Activated naive CD4-positive, alpha-beta T cell treated with anti-CD3 and anti-CD28 coated beads, Interleukin-2, amount 50 U/mL, for 24 hours (primary cell): ENCODE measurements at regions not wholly inside any gene's neighbourhood (a gene's known extent, or its start where the extent isn't known, plus 50 kb on each side); places are given as distances from the start of the nearest gene placed in this dataset.
"Not testable (repeated sequence)": the region's sequence is repeated elsewhere in the genome, so short reads cannot be mapped to it uniquely, and the experiment has no call there.

Source experiments
- H3K27ac Mint-ChIP-seq: one replicate; pipeline ENCODE4 v1.8.0; 2021; ENCODE audit warnings: mild to moderate bottlenecking, mixed read lengths
- H3K27me3 Mint-ChIP-seq: one replicate; pipeline ENCODE4 v1.8.0; 2021; ENCODE audit warnings: mixed read lengths
- H3K36me3 Mint-ChIP-seq: one replicate; pipeline ENCODE4 v1.8.0; 2021; ENCODE audit warnings: mixed read lengths
- H3K4me1 Mint-ChIP-seq: one replicate; pipeline ENCODE4 v1.8.0; 2021; ENCODE audit warnings: mixed read lengths
- H3K4me3 Mint-ChIP-seq: one replicate; pipeline ENCODE4 v1.8.0; 2021; ENCODE audit warnings: mild to moderate bottlenecking, mixed read lengths
- H3K9me3 Mint-ChIP-seq: one replicate; pipeline ENCODE4 v1.8.0; 2021; ENCODE audit warnings: mixed read lengths

GRCh38 chr4:111031001-111031579 lies 408.2 kb upstream of the PITX2 start:
- no peaks in the 10 kb centered on the region for H3K27me3 Mint-ChIP-seq
- no peak overlapping the region for H3K27ac Mint-ChIP-seq
- no peak overlapping the region for H3K4me3 Mint-ChIP-seq
- no peaks in the 10 kb centered on the region for H3K36me3 Mint-ChIP-seq
- H3K4me1 Mint-ChIP-seq = no peaks in the 10 kb centered on the region
- H3K9me3 Mint-ChIP-seq = peaks cover 10% of the 10 kb centered on the region

- H3K4me1 Mint-ChIP-seq = no peaks in the 10 kb centered on the region
- peaks cover 10% of the 10 kb centered on the region for H3K9me3 Mint-ChIP-seq
Observed at GRCh38 chr4:111031596-111031995, 408.7 kb upstream of the PITX2 start.

GRCh38 chr4:111037591-111038360 lies 414.9 kb upstream of the PITX2 start:
- Mint-ChIP-seq H3K36me3 (no peaks in the 10 kb centered on the region), H3K27ac (no peak overlapping the region), H3K27me3 (no peaks in the 10 kb centered on the region), H3K9me3 (no peaks in the 10 kb centered on the region), H3K4me1 (no peaks in the 10 kb centered on the region), H3K4me3 (no peak overlapping the region)

More at GRCh38 chr4:111031596-111031995, 408.7 kb upstream of the PITX2 start:
- no peaks in the 10 kb centered on the region for H3K36me3 Mint-ChIP-seq
- no peak overlapping the region for H3K27ac Mint-ChIP-seq
- no peak overlapping the region for H3K4me3 Mint-ChIP-seq
- H3K27me3 Mint-ChIP-seq = no peaks in the 10 kb centered on the region

GRCh38 chr4:111040904-111041303 lies 418.0 kb upstream of the PITX2 start:
- Mint-ChIP-seq H3K4me1 (no peaks in the 10 kb centered on the region), H3K27ac (no peak overlapping the region), H3K36me3 (no peaks in the 10 kb centered on the region), H3K4me3 (no peak overlapping the region), H3K9me3 (no peaks in the 10 kb centered on the region), H3K27me3 (no peaks in the 10 kb centered on the region)

GRCh38 chr4:111043286-111043685 lies 420.4 kb upstream of the PITX2 start:
- no peak overlapping the region for H3K4me3 Mint-ChIP-seq
- no peak overlapping the region for H3K27ac Mint-ChIP-seq
- no peaks in the 10 kb centered on the region for H3K9me3 Mint-ChIP-seq
- H3K36me3 Mint-ChIP-seq = no peaks in the 10 kb centered on the region
- H3K27me3 Mint-ChIP-seq = no peaks in the 10 kb centered on the region
- H3K4me1 Mint-ChIP-seq = no peaks in the 10 kb centered on the region

- no peak overlapping the region for H3K27ac Mint-ChIP-seq
- H3K4me3 Mint-ChIP-seq = no peak overlapping the region
- no peaks in the 10 kb centered on the region for H3K9me3 Mint-ChIP-seq
- no peaks in the 10 kb centered on the region for H3K27me3 Mint-ChIP-seq
- H3K4me1 Mint-ChIP-seq = no peaks in the 10 kb centered on the region
- no peaks in the 10 kb centered on the region for H3K36me3 Mint-ChIP-seq
Observed at GRCh38 chr4:111045992-111046391, 423.1 kb upstream of the PITX2 start.

- Mint-ChIP-seq H3K36me3 (no peaks in the 10 kb centered on the region), H3K27me3 (no peaks in the 10 kb centered on the region), H3K4me1 (no peaks in the 10 kb centered on the region), H3K27ac (no peak overlapping the region), H3K4me3 (no peak overlapping the region), H3K9me3 (no peaks in the 10 kb centered on the region)
Observed at GRCh38 chr4:111046811-111047210, 423.9 kb upstream of the PITX2 start.

- H3K27ac Mint-ChIP-seq = no peak overlapping the region
- H3K27me3 Mint-ChIP-seq = no peaks in the 10 kb centered on the region
- no peaks in the 10 kb centered on the region for H3K4me1 Mint-ChIP-seq
- no peaks in the 10 kb centered on the region for H3K9me3 Mint-ChIP-seq
- H3K4me3 Mint-ChIP-seq = no peak overlapping the region
- H3K36me3 Mint-ChIP-seq = no peaks in the 10 kb centered on the region
Observed at GRCh38 chr4:111048316-111048715, 425.4 kb upstream of the PITX2 start.

GRCh38 chr4:111064342-111064993 lies 441.6 kb upstream of the PITX2 start:
- no peaks in the 10 kb centered on the region for H3K9me3 Mint-ChIP-seq
- H3K4me1 Mint-ChIP-seq = no peaks in the 10 kb centered on the region

GRCh38 chr4:111066001-111066400 lies 443.1 kb upstream of the PITX2 start:
- H3K27ac Mint-ChIP-seq = no peak overlapping the region
- H3K36me3 Mint-ChIP-seq = no peaks in the 10 kb centered on the region
- no peaks in the 10 kb centered on the region for H3K4me1 Mint-ChIP-seq
- H3K27me3 Mint-ChIP-seq = no peaks in the 10 kb centered on the region
- no peaks in the 10 kb centered on the region for H3K9me3 Mint-ChIP-seq
- no peak overlapping the region for H3K4me3 Mint-ChIP-seq

More at GRCh38 chr4:111064342-111064993, 441.6 kb upstream of the PITX2 start:
- H3K36me3 Mint-ChIP-seq = no peaks in the 10 kb centered on the region
- no peak overlapping the region for H3K27ac Mint-ChIP-seq
- no peaks in the 10 kb centered on the region for H3K27me3 Mint-ChIP-seq
- no peak overlapping the region for H3K4me3 Mint-ChIP-seq

- no peaks in the 10 kb centered on the region for H3K9me3 Mint-ChIP-seq
- H3K4me1 Mint-ChIP-seq = no peaks in the 10 kb centered on the region
- no peak overlapping the region for H3K27ac Mint-ChIP-seq
- H3K36me3 Mint-ChIP-seq = no peaks in the 10 kb centered on the region
- no peaks in the 10 kb centered on the region for H3K27me3 Mint-ChIP-seq
- no peak overlapping the region for H3K4me3 Mint-ChIP-seq
Observed at GRCh38 chr4:111066447-111066846, 443.6 kb upstream of the PITX2 start.

- Mint-ChIP-seq H3K36me3 (no peaks in the 10 kb centered on the region), H3K9me3 (no peaks in the 10 kb centered on the region), H3K4me1 (no peaks in the 10 kb centered on the region), H3K27me3 (no peaks in the 10 kb centered on the region), H3K27ac (no peak overlapping the region), H3K4me3 (no peak overlapping the region)
Observed at GRCh38 chr4:111066887-111067286, 444.0 kb upstream of the PITX2 start.

- peaks cover 2% of the 10 kb centered on the region for H3K9me3 Mint-ChIP-seq
- H3K4me3 Mint-ChIP-seq = no peak overlapping the region
- H3K27me3 Mint-ChIP-seq = no peaks in the 10 kb centered on the region
- no peaks in the 10 kb centered on the region for H3K4me1 Mint-ChIP-seq
- H3K36me3 Mint-ChIP-seq = no peaks in the 10 kb centered on the region
- H3K27ac Mint-ChIP-seq = no peak overlapping the region
Observed at GRCh38 chr4:111068883-111069282, 446.0 kb upstream of the PITX2 start.

GRCh38 chr4:111070390-111070789 lies 447.5 kb upstream of the PITX2 start:
- no peak overlapping the region for H3K27ac Mint-ChIP-seq
- H3K27me3 Mint-ChIP-seq = no peaks in the 10 kb centered on the region
- peaks cover 6% of the 10 kb centered on the region for H3K9me3 Mint-ChIP-seq
- H3K36me3 Mint-ChIP-seq = no peaks in the 10 kb centered on the region
- H3K4me3 Mint-ChIP-seq = no peak overlapping the region
- H3K4me1 Mint-ChIP-seq = no peaks in the 10 kb centered on the region

- Mint-ChIP-seq H3K4me3 (no peak overlapping the region), H3K27me3 (no peaks in the 10 kb centered on the region), H3K4me1 (no peaks in the 10 kb centered on the region), H3K27ac (no peak overlapping the region), H3K9me3 (peaks cover 14% of the 10 kb centered on the region), H3K36me3 (no peaks in the 10 kb centered on the region)
Observed at GRCh38 chr4:111074523-111075114, 451.7 kb upstream of the PITX2 start.

GRCh38 chr4:111076299-111076698 lies 453.4 kb upstream of the PITX2 start:
- H3K4me3 Mint-ChIP-seq, H3K27ac Mint-ChIP-seq, H3K4me1 Mint-ChIP-seq, H3K36me3 Mint-ChIP-seq, H3K27me3 Mint-ChIP-seq: not testable (repeated sequence)
- H3K9me3 Mint-ChIP-seq = peaks cover 14% of the 10 kb centered on the region
